ENCODE measurements at regions not wholly inside any gene's neighbourhood (a gene's known extent, or its start where the extent isn't known, plus 50 kb on each side); places are given as distances from the start of the nearest gene placed in this dataset.

GRCh38 chr12:93192878-93193277, 184.8 kb upstream of the NUDT4 start (continued):
- no peak for TF ChIP-seq MAX (IDR thresholded peaks at IDR 0.05)

- Histone ChIP-seq H3K27me3 (ENCODE audit: insufficient read depth, low read length) (no peaks in the 10 kb centered on the region), H3K9me3 (ENCODE audit: control insufficient read depth in 1 of 2, insufficient read depth in 1 of 2, low read depth in 1 of 2, low read length in 2 of 2) (no peaks in the 10 kb centered on the region), H3K36me3 (ENCODE audit: control insufficient read depth in 1 of 2, insufficient read depth in 2 of 2, low read length in 2 of 2) (no peaks in the 10 kb centered on the region), H3K79me2 (ENCODE audit: insufficient read depth, low read length) (no peaks in the 10 kb centered on the region), H3K4me1 (ENCODE audit: control insufficient read depth in 1 of 2, insufficient read depth in 2 of 2, low read length in 2 of 2) (peaks cover 0 to 19% of the 10 kb centered on the region in 2 experiments; a peak in 2 of 4 replicates), H3K9me2 (ENCODE audit: insufficient read depth) (no peaks in the 10 kb centered on the region), H3K9ac (ENCODE audit: low read length) (no peak overlapping the region), H4K20me1 (ENCODE audit: insufficient read depth) (no peaks in the 10 kb centered on the region), H3K27ac (ENCODE audit: low read depth, low read length) (no peak overlapping the region), H2AFZ (ENCODE audit: low read depth, low read length, poor library complexity, severe bottlenecking) (no peak overlapping the region), H3K4me2 (ENCODE audit: low read length) (no peak overlapping the region), H3K4me3 (replicated peaks in 1 of 2; ENCODE audit: low read depth in 1 of 2, low read length in 2 of 2) (no peak overlapping the region)
- ChIA-PET RAD21 (ENCODE audit: low non-redundant PET in 1 of 2, low total read pairs in 2 of 2, uncharacterized antibody in 2 of 2, unreplicated experiment in 2 of 2) (no interaction called here), POLR2A (no interaction called here), CTCF (no interaction called here)
- DNase-seq (ENCODE audit: low read depth, low spot score) (no peak), ATAC-seq (no peak)
- no TSS peak for BruUV-seq (replicated peaks)
- intact Hi-C loops (cut with micrococcal nuclease): no loop called here
- TF ChIP-seq ZBTB33 (IDR thresholded peaks at IDR 0.05; ENCODE audit: extremely low read depth, insufficient replicate concordance, low read length): no peak
- no peak for TF ChIP-seq FOSL1 (IDR thresholded peaks at IDR 0.05; ENCODE audit: low read depth)
- TF ChIP-seq SP1 (IDR thresholded peaks at IDR 0.05; ENCODE audit: low read depth): no peak
- TF ChIP-seq JUND (IDR thresholded peaks at IDR 0.05): no peak
- TF ChIP-seq CTCF (IDR thresholded peaks at IDR 0.05 in 2 of 3, conservative IDR thresholded peaks at IDR 0.05 in 1 of 3; ENCODE audit: borderline replicate concordance in 1 of 3, insufficient read depth in 1 of 3, low read depth in 2 of 3, low read length in 2 of 3): no peak
- no peak for TF ChIP-seq POLR2A (IDR thresholded peaks at IDR 0.05; ENCODE audit: borderline replicate concordance, extremely low read depth, insufficient read depth, insufficient read length)
- no peak for TF ChIP-seq SIN3A (IDR thresholded peaks at IDR 0.05; ENCODE audit: low read depth)
- TF ChIP-seq ELF1 (IDR thresholded peaks at IDR 0.05; ENCODE audit: borderline replicate concordance, low read depth): no peak
- TF ChIP-seq CBX3 (IDR thresholded peaks at IDR 0.05; ENCODE audit: low read depth): no peak
- no peak for TF ChIP-seq CEBPB (IDR thresholded peaks at IDR 0.05; ENCODE audit: low read depth)
- TF ChIP-seq EZH2 (IDR thresholded peaks at IDR 0.05): no peak
- no peak for TF ChIP-seq MAX (IDR thresholded peaks at IDR 0.05)
These were observed 182.2 kb upstream of the NUDT4 start for GRCh38 chr12:93195511-93195910.
